GM18507 (cell line): ENCODE measurements at regions not wholly inside any gene's neighbourhood (a gene's known extent, or its start where the extent isn't known, plus 50 kb on each side); places are given as distances from the start of the nearest gene placed in this dataset.

ENCODE experiments used
- DNase-seq: peaks from one replicate; pipeline ENCODE4 v3.0.0; 2011; ENCODE audit warnings: low read depth; ENCODE audit not compliant: insufficient read length; ENCODE audit errors: extremely low spot score
- FAIRE-seq: peaks from 2 replicates; lab custom pipeline; 2011; peaks lifted over from hg19 to GRCh38; lab: Jason Lieb, UNC

GRCh38 chr22:47654922-47655491 is 892.6 kb downstream of the TBC1D22A start:
- no peak for DNase-seq

GRCh38 chr22:47653921-47654320 is 891.5 kb downstream of the TBC1D22A start:
- FAIRE-seq (no peak), DNase-seq (no peak)

More at GRCh38 chr22:47654922-47655491, 892.6 kb downstream of the TBC1D22A start:
- FAIRE-seq = no peak

- DNase-seq (no peak), FAIRE-seq (no peak)
Observed at GRCh38 chr22:47651216-47651987, 889.0 kb downstream of the TBC1D22A start.

GRCh38 chr22:47647720-47648119 is 885.3 kb downstream of the TBC1D22A start:
- DNase-seq (no peak), FAIRE-seq (no peak)

- FAIRE-seq = no peak
- no peak for DNase-seq
Observed at GRCh38 chr22:47647181-47647580, 884.7 kb downstream of the TBC1D22A start.

GRCh38 chr22:47645923-47646322 is 883.5 kb downstream of the TBC1D22A start:
- DNase-seq (no peak), FAIRE-seq (no peak)

GRCh38 chr22:47645450-47645914 is 883.0 kb downstream of the TBC1D22A start:
- DNase-seq (no peak), FAIRE-seq (no peak)

GRCh38 chr22:47634347-47634746 is 871.9 kb downstream of the TBC1D22A start:
- FAIRE-seq = no peak
- no peak for DNase-seq

GRCh38 chr22:47633111-47633510 is 870.7 kb downstream of the TBC1D22A start:
- no peak for FAIRE-seq
- no peak for DNase-seq

- FAIRE-seq = no peak
- no peak for DNase-seq
Observed at GRCh38 chr22:47632701-47633100, 870.3 kb downstream of the TBC1D22A start.

- no peak for DNase-seq
- no peak for FAIRE-seq
Observed at GRCh38 chr22:47631571-47632102, 869.2 kb downstream of the TBC1D22A start.

GRCh38 chr22:47630741-47631534 is 868.5 kb downstream of the TBC1D22A start:
- DNase-seq = no peak
- no peak for FAIRE-seq

GRCh38 chr22:47629791-47630655 is 867.6 kb downstream of the TBC1D22A start:
- FAIRE-seq (no peak), DNase-seq (no peak)

- DNase-seq = no peak
- no peak for FAIRE-seq
Observed at GRCh38 chr22:47629273-47629711, 866.8 kb downstream of the TBC1D22A start.

- no peak for FAIRE-seq
- no peak for DNase-seq
Observed at GRCh38 chr22:47628477-47629272, 866.2 kb downstream of the TBC1D22A start.

- DNase-seq = no peak
- no peak for FAIRE-seq
Observed at GRCh38 chr22:47627556-47628253, 865.3 kb downstream of the TBC1D22A start.

GRCh38 chr22:47626428-47627390 is 864.3 kb downstream of the TBC1D22A start:
- FAIRE-seq (no peak), DNase-seq (no peak)
